COR-L47 (cell line): ENCODE measurements at regions not wholly inside any gene's neighbourhood (a gene's known extent, or its start where the extent isn't known, plus 50 kb on each side); places are given as distances from the start of the nearest gene placed in this dataset.

Experiments used
- DNase-seq: peaks from one replicate; lab custom pipeline; 2025; lab: John Stamatoyannopoulos, UW

- no peak for DNase-seq
These were observed 114.0 kb upstream of the TSPAN2 start for GRCh38 chr1:115203287-115203686.

GRCh38 chr1:115201598-115201997, 112.3 kb upstream of the TSPAN2 start:
- no peak for DNase-seq

- no peak for DNase-seq
These were observed 110.3 kb upstream of the TSPAN2 start for GRCh38 chr1:115199416-115200132.

GRCh38 chr1:115198938-115199337, 109.6 kb upstream of the TSPAN2 start:
- no peak for DNase-seq

GRCh38 chr1:115196296-115196695, 107.0 kb upstream of the TSPAN2 start:
- DNase-seq: no peak

GRCh38 chr1:115194506-115194905, 105.2 kb upstream of the TSPAN2 start:
- no peak for DNase-seq

GRCh38 chr1:115193046-115193828, 103.9 kb upstream of the TSPAN2 start:
- no peak for DNase-seq

- no peak for DNase-seq
These were observed 103.0 kb upstream of the TSPAN2 start for GRCh38 chr1:115192200-115192767.

GRCh38 chr1:115191691-115192090, 102.4 kb upstream of the TSPAN2 start:
- no peak for DNase-seq

- no peak for DNase-seq
These were observed 101.4 kb upstream of the TSPAN2 start for GRCh38 chr1:115190540-115191170.

GRCh38 chr1:115189814-115190539, 100.7 kb upstream of the TSPAN2 start:
- DNase-seq: no peak

- DNase-seq: no peak
These were observed 99.5 kb upstream of the TSPAN2 start for GRCh38 chr1:115188680-115189395.

GRCh38 chr1:115186711-115187265, 97.5 kb upstream of the TSPAN2 start:
- no peak for DNase-seq

GRCh38 chr1:115185336-115185735, 96.0 kb upstream of the TSPAN2 start:
- no peak for DNase-seq

GRCh38 chr1:115184951-115185331, 95.6 kb upstream of the TSPAN2 start:
- no peak for DNase-seq

- DNase-seq: no peak
These were observed 95.1 kb upstream of the TSPAN2 start for GRCh38 chr1:115184260-115184950.

GRCh38 chr1:115183721-115184259, 94.5 kb upstream of the TSPAN2 start:
- no peak for DNase-seq

- no peak for DNase-seq
These were observed 93.9 kb upstream of the TSPAN2 start for GRCh38 chr1:115183158-115183557.

- no peak for DNase-seq
These were observed 92.9 kb upstream of the TSPAN2 start for GRCh38 chr1:115182012-115182715.

GRCh38 chr1:115181231-115181630, 91.9 kb upstream of the TSPAN2 start:
- no peak for DNase-seq
